Stimulated activated CD4-positive, alpha-beta T cell treated with anti-CD3 and anti-CD28 coated beads, Interleukin-2, amount 100 ng/mL, for 48 hours (primary cell): ENCODE measurements at regions not wholly inside any gene's neighbourhood (a gene's known extent, or its start where the extent isn't known, plus 50 kb on each side); places are given as distances from the start of the nearest gene placed in this dataset.

Source experiments
- DNase-seq, 2 donors: peaks; one replicate each; pipeline ENCODE4 v3.0.0-alpha.2; 2020

DNA sequence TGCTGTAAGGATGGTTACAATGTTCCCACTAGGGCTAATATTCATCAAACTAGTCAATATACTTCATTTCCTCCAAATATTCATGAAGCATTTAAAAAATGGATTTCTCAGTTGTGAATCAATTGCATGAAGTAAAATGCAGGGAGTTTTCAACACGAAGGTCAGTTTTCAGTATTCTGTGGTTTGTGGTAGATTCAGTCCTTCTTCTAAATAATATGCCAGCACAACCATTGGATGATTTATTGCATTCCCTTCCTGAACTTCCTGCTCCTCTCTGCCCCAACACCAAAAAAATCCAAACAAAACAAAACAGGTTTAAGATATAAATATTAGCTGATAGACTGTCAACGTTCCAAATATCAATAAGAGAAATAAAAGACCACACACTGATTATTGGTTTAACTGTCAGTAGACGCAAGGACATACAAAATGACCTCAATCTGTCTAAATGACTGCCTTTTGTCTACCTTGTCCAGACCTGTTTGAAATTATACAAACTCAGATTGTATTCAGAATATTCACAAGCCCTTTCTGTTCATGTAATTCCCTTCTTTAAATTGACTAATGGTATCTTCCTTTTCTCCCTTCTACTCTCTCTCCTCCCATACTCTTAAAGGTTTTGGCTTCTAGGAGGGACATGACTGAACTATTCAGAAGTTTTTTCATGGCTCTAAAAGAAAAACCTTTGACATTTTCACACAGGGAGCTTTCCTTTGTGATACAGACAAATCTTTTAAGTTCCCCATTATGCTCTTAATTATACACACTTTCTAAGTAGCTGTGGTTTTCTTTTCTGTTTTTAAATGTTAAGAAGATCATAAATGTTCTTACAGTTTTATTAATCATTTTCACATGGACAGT, 92.6 kb upstream of the STT3B start:
- no peak for DNase-seq

DNA sequence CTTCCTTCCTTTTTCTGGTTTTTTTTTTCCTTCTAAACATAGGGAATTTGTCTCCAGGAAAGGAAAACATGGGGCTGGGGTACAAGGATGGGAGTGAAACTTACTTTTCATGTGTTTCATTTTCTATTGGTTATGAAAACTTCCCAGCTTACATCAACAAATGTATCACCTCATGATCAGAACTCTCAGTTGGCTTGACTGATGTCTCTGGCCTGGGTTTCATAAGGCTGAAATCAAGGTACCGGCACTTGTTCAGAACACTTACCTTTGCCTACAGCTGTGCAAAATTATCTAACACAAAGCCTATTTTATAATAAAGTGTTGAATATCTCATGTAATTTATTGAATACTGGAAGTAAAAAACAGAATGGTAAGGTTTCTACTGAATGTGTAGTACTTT, 91.8 kb upstream of the STT3B start:
- no peak for DNase-seq

DNA sequence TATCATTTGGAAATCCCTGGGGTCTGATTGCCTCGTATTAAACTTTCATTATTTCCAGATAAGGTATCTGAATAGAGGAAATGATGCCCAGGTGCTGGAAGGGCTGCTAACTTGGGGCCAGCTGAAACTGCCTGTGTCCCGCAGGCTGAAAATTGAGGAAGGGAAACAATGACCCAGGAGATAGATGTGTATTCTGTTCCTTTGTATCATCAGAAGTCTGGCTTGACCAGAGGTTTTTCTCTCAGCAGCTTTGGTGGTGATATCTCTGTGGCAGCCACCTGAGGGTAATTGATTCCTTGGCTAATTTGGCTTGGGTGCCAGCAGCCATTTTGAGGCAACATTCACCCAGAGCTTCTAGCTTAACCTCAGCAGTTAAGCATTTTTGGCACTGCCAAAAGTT, 90.0 kb upstream of the STT3B start:
- no peak for DNase-seq

DNA sequence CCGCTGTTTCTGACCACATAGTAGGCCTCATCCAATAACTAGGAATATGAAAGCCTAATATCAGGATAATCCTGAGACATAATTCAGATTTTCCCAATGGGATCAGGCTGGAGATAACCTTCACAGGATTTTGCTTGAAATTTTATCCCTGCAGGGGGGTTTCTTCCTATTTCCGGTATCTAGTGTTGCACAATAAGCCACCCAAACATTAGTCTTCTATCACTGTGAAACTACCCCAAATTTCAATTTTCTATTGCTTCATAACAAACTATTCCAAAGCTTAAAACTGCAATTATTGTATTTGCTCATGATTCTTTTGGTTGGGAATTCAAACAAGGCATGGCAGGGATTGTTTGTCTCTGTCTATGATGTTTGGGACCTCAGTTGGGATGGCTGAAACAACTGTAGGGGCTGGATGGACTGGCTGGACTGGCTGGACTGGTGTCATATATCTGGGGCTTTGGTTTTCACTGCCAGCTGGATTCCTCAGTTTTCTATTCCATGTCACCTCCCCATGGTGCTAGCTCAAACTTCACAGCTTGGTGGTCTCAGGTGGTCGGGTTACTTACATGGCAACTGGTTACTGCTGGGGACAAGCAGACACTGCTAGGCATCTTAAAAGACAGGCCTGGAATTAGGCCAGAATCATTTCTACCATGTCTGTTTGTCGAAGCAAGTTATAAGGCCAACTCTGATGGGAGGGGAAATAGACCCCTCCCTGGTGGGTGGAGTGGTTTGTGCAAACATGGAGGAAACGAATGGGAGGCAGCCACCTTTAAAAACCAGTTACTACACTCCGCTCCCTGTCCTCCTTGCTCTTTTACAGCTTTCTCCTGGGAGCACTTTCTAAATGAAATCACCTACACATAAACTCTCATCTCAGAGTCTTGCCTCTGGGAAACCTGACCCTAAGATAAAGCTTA, 88.2 kb upstream of the STT3B start:
- DNase-seq: no peak

DNA sequence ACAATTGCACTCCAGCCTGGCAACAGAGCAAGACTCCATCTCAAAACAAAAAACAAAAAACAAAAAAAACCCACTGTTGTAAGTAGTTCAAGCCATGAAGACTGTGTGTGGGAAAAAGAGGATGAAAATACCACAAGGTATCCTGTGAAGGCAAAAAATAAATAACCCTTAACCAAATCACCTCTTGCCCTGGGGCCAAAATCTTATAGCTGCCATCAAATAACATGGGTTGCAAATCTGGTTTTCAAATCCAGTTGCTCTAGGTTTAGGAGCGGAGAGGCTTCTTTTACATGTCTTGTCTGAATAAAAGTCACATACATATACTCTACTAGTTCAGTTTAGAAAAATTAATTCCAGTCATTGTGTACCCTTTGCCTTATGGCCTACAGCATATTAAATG, 87.0 kb upstream of the STT3B start:
- no peak for DNase-seq

DNA sequence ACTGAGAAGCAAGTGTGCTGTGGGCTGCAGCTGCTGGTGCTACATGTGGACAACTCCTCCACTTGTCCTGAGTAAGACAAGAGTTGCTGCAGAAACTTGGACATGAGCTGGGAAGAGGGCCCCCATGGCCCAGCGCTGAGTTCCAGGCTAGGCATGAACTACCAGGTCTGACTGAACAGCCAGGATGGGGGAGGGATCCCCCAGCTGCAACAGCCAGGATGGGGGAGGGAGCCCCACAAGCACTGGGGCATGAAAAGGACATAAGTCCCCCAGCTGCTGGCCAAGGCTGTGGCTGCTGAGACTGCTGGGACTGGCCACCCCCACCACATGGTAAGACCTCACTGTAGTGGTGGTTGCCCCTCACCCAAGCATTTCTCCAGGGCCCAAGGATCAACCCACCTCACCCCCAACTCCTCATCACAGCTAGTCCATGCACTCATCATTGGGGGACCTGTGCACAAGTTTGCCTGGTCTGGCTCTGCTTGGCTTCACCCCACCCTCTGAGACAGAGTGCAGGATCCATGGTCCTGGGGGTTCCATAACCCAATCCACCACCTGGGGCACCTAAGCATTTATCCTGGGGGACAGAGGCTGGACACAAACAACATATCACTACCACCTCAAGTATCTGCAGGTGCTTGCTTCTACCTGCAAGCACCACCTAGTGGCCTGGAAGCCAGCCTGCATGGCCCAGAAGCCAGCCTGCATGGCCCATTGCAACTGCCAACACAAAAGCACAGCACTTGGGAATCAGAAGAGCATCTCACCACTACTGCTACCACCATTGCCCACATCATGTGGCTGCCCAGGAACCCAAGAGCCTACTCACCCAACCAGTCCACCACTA, 84.5 kb upstream of the STT3B start:
- peak in 1 of 2 donors; percentile 15 for DNase-seq

DNA sequence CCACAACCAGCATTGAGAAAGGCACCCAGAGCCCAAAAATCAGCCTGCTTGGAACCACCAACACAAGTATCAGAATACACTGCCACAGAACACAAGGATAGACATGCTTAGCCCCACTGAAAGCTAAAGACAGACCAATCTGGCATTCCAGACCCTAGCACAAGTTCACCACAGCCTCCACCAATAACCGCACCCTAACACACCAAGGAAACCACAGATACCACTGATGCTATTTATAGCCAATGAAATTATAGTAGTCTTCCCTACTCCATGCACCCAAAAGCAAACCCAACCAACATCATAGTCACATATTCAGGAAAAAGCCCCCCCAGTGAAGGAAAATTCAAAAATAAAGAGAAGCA, 83.9 kb upstream of the STT3B start:
- no peak for DNase-seq

DNA sequence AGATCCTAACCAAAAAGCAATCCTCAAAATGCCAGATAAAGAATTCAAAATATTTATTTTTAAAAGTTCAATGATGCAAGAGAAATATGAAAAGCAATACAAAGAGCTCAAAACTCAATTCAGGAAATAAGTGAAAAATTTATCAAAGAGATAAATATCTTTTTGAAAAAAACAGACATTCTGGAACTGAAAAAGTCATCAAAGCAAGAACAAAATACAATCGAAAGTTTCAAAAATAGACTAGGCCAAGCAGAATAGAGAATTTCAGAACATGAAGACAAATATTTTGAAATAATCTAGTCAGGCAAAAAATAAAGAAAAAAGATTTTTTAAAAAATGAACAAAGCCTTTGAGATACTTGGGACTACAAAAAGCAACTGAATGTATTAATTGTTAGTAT, 83.4 kb upstream of the STT3B start:
- no peak for DNase-seq

DNA sequence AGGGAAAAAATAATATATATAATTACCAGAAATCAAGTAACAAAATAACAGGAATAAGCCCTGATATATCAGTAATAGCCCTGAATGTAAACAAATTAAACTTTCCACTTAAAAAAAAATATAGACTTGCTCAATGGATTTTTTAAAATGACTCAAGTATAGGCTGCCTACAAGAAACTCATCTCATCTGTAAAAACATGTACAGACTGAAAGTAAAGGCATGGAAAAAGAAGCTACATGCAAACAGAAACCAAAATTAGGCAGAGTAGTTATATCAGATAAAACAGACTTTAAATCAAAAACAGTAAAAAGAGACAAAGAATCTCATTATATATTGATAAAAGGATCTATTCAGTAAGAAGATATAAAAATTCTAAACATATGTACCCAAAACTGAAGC, 82.4 kb upstream of the STT3B start:
- DNase-seq: no peak

DNA sequence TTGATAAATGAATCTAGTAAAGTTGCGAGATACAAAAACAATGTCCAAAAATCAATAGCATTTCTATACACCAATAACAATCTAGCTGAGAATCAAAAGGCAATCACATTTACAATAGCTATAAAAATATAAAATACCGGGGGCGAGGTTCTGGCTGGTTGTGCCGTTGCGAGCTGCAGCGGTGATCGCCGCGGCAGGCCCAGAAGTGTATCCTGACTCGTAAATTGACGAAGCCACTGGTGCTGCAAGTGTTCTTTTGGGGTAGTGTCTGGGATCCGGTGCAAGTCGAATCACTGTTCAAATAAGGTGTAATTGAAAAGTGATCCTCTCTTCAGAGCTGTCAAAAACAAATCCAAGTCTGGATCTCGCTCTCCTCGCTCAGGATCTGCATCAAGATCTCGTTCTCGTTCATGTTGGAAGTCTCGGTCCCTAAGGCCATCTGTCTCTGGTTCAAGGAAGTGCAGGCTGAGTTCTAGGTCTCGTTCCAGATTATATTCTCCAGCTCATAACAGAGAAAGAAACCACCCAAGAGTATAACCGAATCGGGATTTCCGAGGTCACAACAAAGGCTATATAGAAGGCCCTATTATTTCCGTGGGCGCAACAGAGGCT, 80.1 kb upstream of the STT3B start:
- no peak for DNase-seq

DNA sequence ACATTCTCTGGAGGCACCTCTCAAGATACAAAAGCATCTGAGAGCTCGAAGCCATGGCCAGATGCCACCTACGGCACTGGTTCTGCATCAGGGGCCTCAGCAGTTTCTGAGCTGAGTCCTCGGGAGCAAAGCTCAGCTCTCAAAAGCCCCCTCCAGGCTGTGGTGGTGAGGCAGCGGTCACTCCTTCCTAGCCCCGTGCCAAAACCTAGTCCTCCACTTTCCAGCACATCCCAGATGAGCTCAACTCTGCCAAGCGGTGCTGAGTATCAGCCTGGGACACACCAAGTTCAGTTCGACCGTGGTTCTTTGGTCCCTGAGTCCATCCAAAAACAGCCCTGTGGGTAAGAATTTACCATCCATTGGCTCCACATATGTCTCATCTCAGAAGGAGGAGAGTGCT, 79.3 kb upstream of the STT3B start:
- no peak for DNase-seq

DNA sequence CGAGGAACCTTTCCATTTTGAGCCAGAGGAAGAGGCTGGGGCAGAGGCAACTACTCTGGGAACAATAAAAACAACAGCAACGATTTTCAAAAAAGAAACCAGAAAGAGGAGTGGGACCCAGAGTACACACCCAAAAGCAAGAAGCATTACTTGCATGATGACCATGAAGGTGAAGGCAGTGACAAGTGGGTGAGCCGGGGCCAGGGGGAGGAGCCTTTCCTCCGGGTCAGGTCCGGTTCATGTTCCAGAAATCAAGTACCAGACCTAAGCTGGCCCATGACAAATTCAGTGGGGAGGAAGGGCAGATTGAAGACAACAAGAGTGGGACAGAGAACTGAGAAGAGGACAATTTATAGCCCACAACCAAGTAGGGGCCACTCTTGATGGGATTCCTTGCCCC, 77.2 kb upstream of the STT3B start:
- no peak for DNase-seq

DNA sequence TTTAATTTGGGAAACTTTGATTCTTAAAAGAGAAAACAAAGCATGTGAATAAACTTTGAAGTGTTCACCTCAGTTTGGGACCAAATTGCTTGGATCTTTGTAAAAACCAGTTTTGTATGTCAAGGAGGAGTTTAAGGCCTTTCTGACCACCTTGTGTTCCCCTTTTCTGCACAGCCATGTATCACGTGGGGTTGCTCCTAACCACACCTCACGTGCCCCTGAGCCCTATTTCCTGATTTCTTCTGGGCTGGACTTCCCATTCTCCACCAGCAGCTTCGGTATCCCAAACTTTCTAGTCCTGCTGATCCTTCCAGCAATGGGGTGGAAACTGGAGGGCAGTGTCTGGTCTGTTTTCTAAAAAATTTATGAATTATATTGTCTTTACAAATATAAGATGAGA, 76.4 kb upstream of the STT3B start:
- no peak for DNase-seq

DNA sequence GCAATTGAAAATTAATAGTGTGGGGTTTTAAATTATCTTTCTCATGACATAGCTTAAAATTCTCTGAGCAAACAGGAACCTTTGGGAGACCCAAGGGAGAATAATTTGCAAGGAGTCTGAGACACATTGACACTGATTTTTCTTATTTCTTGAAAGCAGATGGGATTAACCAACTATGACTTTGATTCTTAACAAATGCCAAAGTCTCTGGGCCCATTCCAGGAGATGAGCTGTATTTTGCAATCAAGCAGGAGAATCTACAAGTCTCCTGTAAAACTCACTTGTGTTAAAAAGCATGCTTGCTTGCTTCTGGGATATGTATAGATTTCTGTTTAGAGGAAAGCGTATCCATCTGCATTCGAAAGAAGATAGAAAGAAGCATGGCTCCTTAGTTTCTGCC, 71.3 kb upstream of the STT3B start:
- DNase-seq: no peak

DNA sequence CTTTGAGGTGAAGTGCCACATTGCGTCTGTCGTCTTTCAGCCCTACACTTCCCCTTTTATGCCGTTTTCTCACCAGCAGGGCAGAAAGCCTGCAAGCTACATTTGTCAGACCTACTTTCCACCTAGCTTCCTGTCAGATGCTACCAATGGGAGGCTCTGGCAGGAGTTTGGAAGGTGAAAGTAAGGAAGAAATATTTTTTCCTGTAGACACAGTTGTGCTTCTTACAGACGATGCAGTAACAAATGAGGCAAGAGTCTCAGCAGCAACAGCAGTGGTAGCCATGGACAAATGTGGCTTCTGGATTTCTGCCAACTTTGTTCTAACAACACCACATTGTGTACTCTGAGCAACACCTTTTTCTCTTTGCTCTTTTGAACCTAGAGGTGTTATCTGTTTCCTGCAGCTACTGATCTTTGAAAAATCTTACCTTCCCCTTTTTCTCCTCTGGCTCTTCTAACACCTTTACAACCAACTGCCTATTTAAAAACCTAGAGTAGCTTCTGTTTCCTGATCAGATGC, 70.6 kb upstream of the STT3B start:
- peak in 1 of 2 donors; percentile 9 for DNase-seq

DNA sequence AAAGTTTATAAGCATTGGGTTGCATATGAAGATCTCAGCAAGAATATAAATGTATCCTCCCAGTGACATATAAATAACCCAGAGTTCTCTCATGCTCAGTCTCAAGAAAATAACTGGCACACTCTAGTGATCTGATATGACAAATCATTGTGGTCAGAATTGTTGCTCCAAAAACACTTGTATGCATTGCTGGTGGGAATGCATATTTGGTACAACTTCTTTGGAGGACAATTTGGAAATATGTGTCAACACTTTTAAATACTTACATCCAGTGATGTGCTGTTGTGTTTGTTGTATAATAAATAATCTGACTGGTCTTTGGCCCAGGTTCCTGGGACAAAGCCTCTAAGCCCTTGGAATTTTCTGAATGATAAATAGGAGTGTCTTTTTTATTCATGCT, 66.7 kb upstream of the STT3B start:
- no peak for DNase-seq

DNA sequence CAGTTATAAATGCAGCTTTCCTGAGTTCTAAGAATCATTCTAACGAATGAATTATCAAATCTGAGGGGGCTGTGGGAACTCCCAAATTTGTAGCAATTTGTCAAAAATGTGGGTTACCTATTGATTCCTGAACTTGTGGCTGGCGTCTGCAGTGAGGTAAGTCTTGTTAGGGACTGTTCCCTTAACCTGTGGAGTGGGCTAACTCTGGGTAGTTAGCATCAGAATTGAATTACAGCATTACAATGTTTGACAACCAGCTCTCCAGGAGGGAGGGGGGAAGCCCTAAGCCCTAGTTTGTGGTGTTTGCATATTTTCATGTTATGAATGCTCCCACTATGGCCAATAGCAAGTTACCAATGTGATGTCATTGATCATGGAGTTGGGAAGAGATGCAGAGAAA, 65.9 kb upstream of the STT3B start:
- DNase-seq: no peak

DNA sequence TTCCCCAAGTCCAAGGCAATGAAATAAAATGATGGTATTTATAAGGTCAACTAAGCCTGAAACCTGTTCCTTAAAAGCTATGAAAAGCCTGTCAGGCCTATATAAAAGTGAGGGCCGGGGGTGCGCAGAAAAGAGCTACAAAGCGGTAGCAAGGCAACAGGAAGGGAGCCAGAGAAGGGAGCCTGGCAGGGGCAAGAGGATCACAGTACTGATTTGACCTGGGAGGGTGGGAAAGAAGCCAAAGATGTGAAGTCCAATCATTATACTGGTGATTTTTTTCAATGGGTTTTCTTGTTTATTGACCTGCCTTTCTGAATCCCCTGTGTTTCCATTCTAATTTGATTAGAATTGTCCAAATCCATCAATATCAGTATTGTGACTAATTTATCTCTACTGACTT, 64.3 kb upstream of the STT3B start:
- no peak for DNase-seq

DNA sequence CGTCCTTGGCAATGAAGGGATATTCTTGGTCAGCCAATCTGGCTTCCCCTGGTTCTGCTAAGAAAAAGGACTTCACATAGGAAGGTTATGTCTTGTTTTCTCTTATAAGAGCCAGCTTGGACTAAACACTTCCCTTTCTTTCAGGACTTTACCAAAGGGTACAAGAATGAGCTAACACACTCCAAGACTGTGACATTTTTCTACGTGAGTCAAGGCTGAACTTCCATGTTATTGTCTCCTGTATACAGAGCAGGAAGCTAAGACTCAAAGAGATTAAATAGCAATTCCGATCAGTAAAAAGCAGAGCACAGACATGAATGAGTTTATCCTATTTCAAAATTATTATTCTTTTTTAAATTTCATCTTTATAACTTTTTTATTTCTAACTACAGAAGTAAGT, 63.3 kb upstream of the STT3B start:
- DNase-seq: no peak

DNA sequence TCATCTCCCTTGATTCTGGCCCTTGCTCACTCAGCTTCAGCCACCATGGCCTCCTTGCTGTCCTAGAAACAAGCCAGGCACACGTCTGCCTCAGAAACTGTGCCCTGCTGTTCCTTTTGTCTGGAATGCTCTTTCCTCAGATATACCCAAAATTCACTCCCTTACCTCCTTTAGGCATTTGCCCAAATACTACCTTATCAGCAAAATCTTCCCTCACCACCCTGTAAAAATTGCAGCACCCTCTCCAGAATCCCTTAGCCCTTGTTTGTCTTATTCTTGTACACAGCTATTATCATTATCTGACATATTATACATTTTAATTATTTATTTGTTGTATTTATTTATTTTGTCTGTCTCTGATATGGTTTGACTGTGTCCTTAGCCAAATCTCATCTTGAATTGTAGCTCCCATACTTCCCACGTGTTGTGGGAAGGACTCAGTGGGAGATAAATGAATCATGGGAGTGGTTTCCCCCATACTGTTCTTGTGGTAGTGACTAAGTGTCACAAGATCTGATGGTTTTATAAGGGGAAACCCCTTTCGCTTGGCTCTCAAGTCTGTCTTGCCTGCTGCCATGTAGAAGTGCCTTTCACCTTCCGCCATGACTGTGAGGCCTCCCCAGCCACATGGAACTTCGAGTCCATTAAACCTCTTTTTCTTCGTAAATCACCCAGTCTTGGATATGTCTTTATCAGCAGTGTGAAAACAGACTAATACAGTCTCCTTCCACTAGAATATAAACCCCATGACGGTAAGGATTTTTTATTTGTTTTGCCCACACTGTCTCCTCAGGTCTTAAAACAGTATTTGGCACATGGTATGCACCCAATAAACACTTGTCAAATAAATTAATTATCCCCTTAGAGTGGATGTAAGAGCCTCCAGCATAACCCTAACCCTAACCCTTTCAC, 60.0 kb upstream of the STT3B start:
- DNase-seq: peak in 1 of 2 donors; percentile 22

DNA sequence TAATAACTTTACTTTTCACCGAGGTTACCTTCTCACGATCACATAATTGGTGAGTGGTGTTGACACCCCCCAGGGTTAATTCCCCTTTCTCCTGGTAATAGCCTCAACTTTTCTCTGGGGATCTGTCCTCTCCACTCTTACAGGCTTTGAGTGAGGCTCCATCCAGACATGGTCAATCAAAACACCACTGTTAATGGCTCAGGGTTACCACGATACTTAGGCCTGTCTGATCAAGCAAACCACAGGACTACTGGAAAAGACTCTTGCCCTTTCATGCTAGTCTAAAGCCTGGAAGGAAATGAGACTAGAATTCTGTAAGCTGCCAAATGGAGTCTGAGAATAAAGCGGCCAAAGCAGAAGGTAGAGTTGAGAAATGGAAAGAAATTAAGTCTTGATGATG, 56.5 kb upstream of the STT3B start:
- no peak for DNase-seq
